Tibial nerve (tissue), 4 donors: ENCODE measurements at regions not wholly inside any gene's neighbourhood (a gene's known extent, or its start where the extent isn't known, plus 50 kb on each side); places are given as distances from the start of the nearest gene placed in this dataset.

Experiments
- DNase-seq, 2 donors: peaks; one replicate each; pipeline ENCODE4 v3.0.0-alpha.2; 2019; ENCODE audit warnings: low spot score in 2 of 2
- H3K27ac ChIP-seq, 4 donors: fragments of 200-600 bp; sonication (generic) in 3 of 4; one replicate each; pipeline ENCODE4 v1.5.1; 2017 to 2019; ENCODE audit warnings: mild to moderate bottlenecking in 1 of 4
- H3K27me3 ChIP-seq, 2 donors: fragments of 200-600 bp; sonication (generic) in 1 of 2; one replicate each; pipeline versions ENCODE4 v1.5.1 to v1.6.0; 2017 to 2019
- H3K36me3 ChIP-seq, 3 donors: fragments of 200-600 bp; sonication (generic); one replicate each; pipeline ENCODE4 v1.5.1; 2018 to 2019
- H3K4me1 ChIP-seq, 4 donors: fragments of 200-600 bp; sonication (generic) in 3 of 4; one replicate each; pipeline ENCODE4 v1.5.1; 2017 to 2019
- H3K4me3 ChIP-seq, 4 donors: fragments of 200-600 bp; sonication (generic) in 3 of 4; one replicate each; pipeline ENCODE4 v1.5.1; 2017 to 2019; ENCODE audit warnings: mild to moderate bottlenecking in 1 of 4, moderate library complexity in 1 of 4
- H3K9me3 ChIP-seq, 4 donors: fragments of 200-600 bp; sonication (generic) in 3 of 4; one replicate each; pipeline ENCODE4 v1.5.1; 2017 to 2019
- CTCF ChIP-seq, 5 experiments: fragments of 200-600 bp in 3 of 5; fragments of 450-650 bp in 2 of 5; sonication (generic) in 3 of 5; IDR thresholded peaks; one replicate each; pipeline ENCODE4 v1.5.1; 2016 to 2019; ENCODE audit warnings: antibody characterized with exemption in 5 of 5, mild to moderate bottlenecking in 3 of 5, moderate library complexity in 2 of 5
- EP300 ChIP-seq, 2 donors: sonication (generic); formaldehyde crosslinking; IDR thresholded peaks; one replicate each; pipeline ENCODE4 v1.6.1; 2017; ENCODE audit warnings: antibody characterized with exemption in 2 of 2, mild to moderate bottlenecking in 1 of 2
- POLR2A ChIP-seq, 2 donors: fragments of 450-650 bp; IDR thresholded peaks; one replicate each; pipeline ENCODE4 v1.6.1; 2017; ENCODE audit warnings: antibody characterized with exemption in 2 of 2, mild to moderate bottlenecking in 2 of 2, moderate library complexity in 2 of 2
- WGBS, 2 donors: methylation state at CpG; one replicate each; pipeline ENCODE4 v1.1.5; 2018; 5-methylcytosine and 5-hydroxymethylcytosine counted together

- no peak for DNase-seq
- no peak overlapping the region for H3K4me3 ChIP-seq
- 72 to 78% methylated on average over 3 of the region's 3 CpGs for WGBS, 2 donors
- H3K36me3 ChIP-seq: peaks cover 0 to 40% (median 0%) of the 10 kb centered on the region in 3 donors
- H3K27ac ChIP-seq: no peak overlapping the region
- no peaks in the 10 kb centered on the region for H3K4me1 ChIP-seq
- TF ChIP-seq EP300 (IDR thresholded peaks at IDR 0.05) (no peak), POLR2A (IDR thresholded peaks at IDR 0.05) (no peak), CTCF (IDR thresholded peaks at IDR 0.05) (no peak)
- H3K9me3 ChIP-seq: no peaks in the 10 kb centered on the region
- no peaks in the 10 kb centered on the region for H3K27me3 ChIP-seq
These were observed 446.1 kb downstream of the UTRN start for GRCh38 chr6:144731229-144731628.

- TF ChIP-seq CTCF (IDR thresholded peaks at IDR 0.05): no peak
- no peak for TF ChIP-seq EP300 (IDR thresholded peaks at IDR 0.05)
- TF ChIP-seq POLR2A (IDR thresholded peaks at IDR 0.05): no peak
- WGBS, 2 donors: 84 to 90% methylated on average over 6 of the region's 6 CpGs
- H3K9me3 ChIP-seq: no peaks in the 10 kb centered on the region
- no peak overlapping the region for H3K4me3 ChIP-seq
- no peak for DNase-seq
- H3K4me1 ChIP-seq: no peaks in the 10 kb centered on the region
- H3K36me3 ChIP-seq: peaks cover 0 to 53% (median 0%) of the 10 kb centered on the region in 3 donors
- H3K27me3 ChIP-seq: no peaks in the 10 kb centered on the region
- H3K27ac ChIP-seq: no peak overlapping the region
These were observed 451.6 kb downstream of the UTRN start for GRCh38 chr6:144736763-144737162.

GRCh38 chr6:144737998-144738397, 452.9 kb downstream of the UTRN start:
- H3K4me3 ChIP-seq: no peak overlapping the region
- 87 to 88% methylated on average over 4 of the region's 4 CpGs for WGBS, 2 donors
- no peaks in the 10 kb centered on the region for H3K4me1 ChIP-seq
- TF ChIP-seq CTCF (IDR thresholded peaks at IDR 0.05): no peak
- no peak for TF ChIP-seq POLR2A (IDR thresholded peaks at IDR 0.05)
- no peak for TF ChIP-seq EP300 (IDR thresholded peaks at IDR 0.05)
- no peaks in the 10 kb centered on the region for H3K9me3 ChIP-seq
- no peak for DNase-seq
- H3K36me3 ChIP-seq: peaks cover 0 to 41% (median 0%) of the 10 kb centered on the region in 3 donors
- no peaks in the 10 kb centered on the region for H3K27me3 ChIP-seq
- no peak overlapping the region for H3K27ac ChIP-seq

- no peaks in the 10 kb centered on the region for H3K9me3 ChIP-seq
- H3K27ac ChIP-seq: no peak overlapping the region
- H3K4me1 ChIP-seq: peaks cover 0 to 4% (median 0%) of the 10 kb centered on the region in 4 donors
- no peak overlapping the region for H3K4me3 ChIP-seq
- DNase-seq: no peak
- WGBS, 2 donors: 96 to 98% methylated on average over 1 of the region's 1 CpG
- no peak for TF ChIP-seq EP300 (IDR thresholded peaks at IDR 0.05)
- TF ChIP-seq CTCF (IDR thresholded peaks at IDR 0.05): no peak
- TF ChIP-seq POLR2A (IDR thresholded peaks at IDR 0.05): no peak
- peaks cover 0 to 24% (median 0%) of the 10 kb centered on the region in 3 donors for H3K36me3 ChIP-seq
- no peaks in the 10 kb centered on the region for H3K27me3 ChIP-seq
These were observed 454.7 kb downstream of the UTRN start for GRCh38 chr6:144739873-144740272.

- TF ChIP-seq EP300 (IDR thresholded peaks at IDR 0.05): no peak
- TF ChIP-seq CTCF (IDR thresholded peaks at IDR 0.05): no peak
- no peak for TF ChIP-seq POLR2A (IDR thresholded peaks at IDR 0.05)
- no peak for DNase-seq
- no peaks in the 10 kb centered on the region for H3K9me3 ChIP-seq
- H3K4me3 ChIP-seq: no peak overlapping the region
- 94 to 97% methylated on average over 3 of the region's 3 CpGs for WGBS, 2 donors
- H3K36me3 ChIP-seq: peaks cover 0 to 17% (median 0%) of the 10 kb centered on the region in 3 donors
- no peak overlapping the region for H3K27ac ChIP-seq
- peaks cover 0 to 12% (median 0%) of the 10 kb centered on the region in 4 donors for H3K4me1 ChIP-seq
- no peaks in the 10 kb centered on the region for H3K27me3 ChIP-seq
These were observed 456.5 kb downstream of the UTRN start for GRCh38 chr6:144741659-144742058.
